GM12891 (cell line): ENCODE measurements at regions not wholly inside any gene's neighbourhood (a gene's known extent, or its start where the extent isn't known, plus 50 kb on each side); places are given as distances from the start of the nearest gene placed in this dataset.

Experiments used
- PAX5 ChIP-seq: IDR thresholded peaks from 2 replicates; pipeline ENCODE4 v1.6.1; 2011; ENCODE audit warnings: low read length, moderate library complexity, mild to moderate bottlenecking; ENCODE audit not compliant: insufficient read depth, severe bottlenecking
- POLR2A ChIP-seq: IDR thresholded peaks from 2 replicates; pipeline ENCODE4 v1.6.1; 2011; ENCODE audit warnings: low read depth, low read length, control low read depth
- POLR2AphosphoS5 ChIP-seq: IDR thresholded peaks from 2 replicates; pipeline ENCODE4 v1.6.1; 2011; ENCODE audit warnings: low read depth, low read length, control low read depth
- POU2F2 ChIP-seq: IDR thresholded peaks from 2 replicates; pipeline ENCODE4 v1.6.1; 2011; ENCODE audit warnings: low read depth, mild to moderate bottlenecking, control low read depth, low read length, moderate library complexity
- TAF1 ChIP-seq: IDR thresholded peaks from 2 replicates; pipeline ENCODE4 v1.6.1; 2011; ENCODE audit warnings: low read depth, low read length, control low read depth

DNA sequence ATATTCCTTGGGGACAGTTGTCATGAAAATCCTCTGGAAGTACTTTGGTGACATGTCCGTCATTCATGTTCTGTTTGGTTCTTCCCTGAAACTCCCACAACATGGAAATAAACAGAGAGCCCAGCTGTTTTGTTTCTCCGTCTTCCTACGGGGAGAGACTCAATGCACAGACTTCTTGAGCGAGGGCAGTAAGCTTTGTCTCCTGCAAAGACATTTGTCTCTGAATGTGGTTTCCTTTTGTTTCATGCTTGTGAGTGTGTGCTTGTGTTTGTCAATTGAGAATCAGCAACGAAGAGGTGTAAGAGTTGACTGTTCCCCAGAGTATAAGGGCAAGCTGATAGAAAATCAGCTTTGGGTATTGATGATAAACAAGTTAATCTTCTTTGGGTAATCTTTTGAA lies 643.0 kb upstream of the RBFOX1 start:
- no peak for TF ChIP-seq POLR2A
- TF ChIP-seq PAX5: no peak
- no peak for TF ChIP-seq POLR2AphosphoS5
- TF ChIP-seq TAF1: no peak
- TF ChIP-seq POU2F2: no peak
